Mesothelial cell of epicardium (in vitro differentiated cells): ENCODE measurements at regions not wholly inside any gene's neighbourhood (a gene's known extent, or its start where the extent isn't known, plus 50 kb on each side); places are given as distances from the start of the nearest gene placed in this dataset.
A peak's percentile ranks its signal among the peaks of the same experiment; 100 is the strongest.

Experiments
- DNase-seq, 2 experiments: peaks; one replicate each; pipeline ENCODE4 v3.0.0; 2021; ENCODE audit warnings: low spot score in 2 of 2; ENCODE audit not compliant: unreplicated experiment in 2 of 2
- H3K27ac Mint-ChIP-seq: 2 replicates; pipeline ENCODE4 v1.8.0; 2021; ENCODE audit warnings: mixed read lengths
- H3K27me3 Mint-ChIP-seq: 2 replicates; pipeline ENCODE4 v1.8.0; 2021; ENCODE audit warnings: low read depth, mixed read lengths
- H3K36me3 Mint-ChIP-seq: 2 replicates; pipeline ENCODE4 v1.8.0; 2021; ENCODE audit warnings: mixed read lengths
- H3K4me1 Mint-ChIP-seq: 2 replicates; pipeline ENCODE4 v1.8.0; 2021; ENCODE audit warnings: mixed read lengths
- H3K4me3 Mint-ChIP-seq: 2 replicates; pipeline ENCODE4 v1.8.0; 2021; ENCODE audit warnings: mild to moderate bottlenecking, moderate library complexity, mixed read lengths
- H3K9me3 Mint-ChIP-seq: 2 replicates; pipeline ENCODE4 v1.8.0; 2021; ENCODE audit warnings: mixed read lengths
- TF ChIP-seq, protein P1 (sequence below): fragments of 200-600 bp; sonication (generic); IDR thresholded peaks from one replicate; pipeline ENCODE4 v1.5.0; 2021; ENCODE audit warnings: antibody characterized with exemption; ENCODE audit not compliant: unreplicated experiment

DNA sequence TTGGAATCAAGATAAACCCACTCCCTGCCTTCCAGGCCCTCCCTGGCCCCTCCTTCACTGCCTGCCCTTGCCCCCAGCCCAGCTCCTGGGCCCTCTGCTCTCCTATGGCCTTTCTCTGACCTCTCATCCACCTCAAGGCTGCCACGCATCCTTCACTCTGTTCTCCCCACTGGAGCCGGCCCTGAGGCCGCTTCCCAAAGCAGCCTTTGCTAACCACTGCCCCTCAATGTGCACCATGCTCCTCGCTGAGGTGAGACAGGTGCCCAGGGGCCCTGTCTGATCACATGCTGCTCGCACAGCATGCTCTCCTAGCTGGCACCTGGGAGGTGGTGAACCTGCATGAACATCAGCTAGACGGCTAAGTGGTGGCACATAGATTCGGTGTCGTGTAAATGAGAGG is 138.5 kb upstream of the RET start:
- TF ChIP-seq, protein P1, sequence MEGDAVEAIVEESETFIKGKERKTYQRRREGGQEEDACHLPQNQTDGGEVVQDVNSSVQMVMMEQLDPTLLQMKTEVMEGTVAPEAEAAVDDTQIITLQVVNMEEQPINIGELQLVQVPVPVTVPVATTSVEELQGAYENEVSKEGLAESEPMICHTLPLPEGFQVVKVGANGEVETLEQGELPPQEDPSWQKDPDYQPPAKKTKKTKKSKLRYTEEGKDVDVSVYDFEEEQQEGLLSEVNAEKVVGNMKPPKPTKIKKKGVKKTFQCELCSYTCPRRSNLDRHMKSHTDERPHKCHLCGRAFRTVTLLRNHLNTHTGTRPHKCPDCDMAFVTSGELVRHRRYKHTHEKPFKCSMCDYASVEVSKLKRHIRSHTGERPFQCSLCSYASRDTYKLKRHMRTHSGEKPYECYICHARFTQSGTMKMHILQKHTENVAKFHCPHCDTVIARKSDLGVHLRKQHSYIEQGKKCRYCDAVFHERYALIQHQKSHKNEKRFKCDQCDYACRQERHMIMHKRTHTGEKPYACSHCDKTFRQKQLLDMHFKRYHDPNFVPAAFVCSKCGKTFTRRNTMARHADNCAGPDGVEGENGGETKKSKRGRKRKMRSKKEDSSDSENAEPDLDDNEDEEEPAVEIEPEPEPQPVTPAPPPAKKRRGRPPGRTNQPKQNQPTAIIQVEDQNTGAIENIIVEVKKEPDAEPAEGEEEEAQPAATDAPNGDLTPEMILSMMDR: no peak
- H3K27me3 Mint-ChIP-seq: peaks cover 58% of the 10 kb centered on the region
- no peak overlapping the region for H3K27ac Mint-ChIP-seq
- no peak overlapping the region for H3K4me3 Mint-ChIP-seq
- H3K9me3 Mint-ChIP-seq: no peaks in the 10 kb centered on the region
- H3K4me1 Mint-ChIP-seq: peaks cover 10% of the 10 kb centered on the region
- DNase-seq: no peak
- H3K36me3 Mint-ChIP-seq: no peaks in the 10 kb centered on the region

DNA sequence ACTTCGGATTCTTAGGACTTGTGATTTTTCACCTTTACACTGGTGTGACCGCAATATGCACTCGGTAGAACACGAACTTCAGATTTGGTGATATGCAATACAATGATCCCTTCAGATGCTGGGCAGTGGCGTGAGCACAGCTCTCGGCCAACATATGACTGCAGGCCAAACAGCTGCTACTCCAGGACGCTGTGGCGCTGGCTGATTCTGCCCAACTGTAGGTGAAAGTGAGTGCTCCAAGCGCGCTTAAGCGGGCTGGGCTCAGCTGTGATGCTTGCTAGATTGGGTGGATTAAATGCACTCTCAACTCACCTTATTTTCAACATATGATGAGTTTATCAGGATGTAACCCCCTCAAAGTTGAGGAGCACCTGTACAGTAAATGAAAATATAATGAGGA is 137.6 kb upstream of the RET start:
- TF ChIP-seq, protein P1: no peak
- no peak overlapping the region for H3K4me3 Mint-ChIP-seq
- no peak overlapping the region for H3K27ac Mint-ChIP-seq
- no peaks in the 10 kb centered on the region for H3K9me3 Mint-ChIP-seq
- DNase-seq: no peak
- peaks cover 56% of the 10 kb centered on the region for H3K27me3 Mint-ChIP-seq
- no peaks in the 10 kb centered on the region for H3K36me3 Mint-ChIP-seq
- peaks cover 5% of the 10 kb centered on the region for H3K4me1 Mint-ChIP-seq

DNA sequence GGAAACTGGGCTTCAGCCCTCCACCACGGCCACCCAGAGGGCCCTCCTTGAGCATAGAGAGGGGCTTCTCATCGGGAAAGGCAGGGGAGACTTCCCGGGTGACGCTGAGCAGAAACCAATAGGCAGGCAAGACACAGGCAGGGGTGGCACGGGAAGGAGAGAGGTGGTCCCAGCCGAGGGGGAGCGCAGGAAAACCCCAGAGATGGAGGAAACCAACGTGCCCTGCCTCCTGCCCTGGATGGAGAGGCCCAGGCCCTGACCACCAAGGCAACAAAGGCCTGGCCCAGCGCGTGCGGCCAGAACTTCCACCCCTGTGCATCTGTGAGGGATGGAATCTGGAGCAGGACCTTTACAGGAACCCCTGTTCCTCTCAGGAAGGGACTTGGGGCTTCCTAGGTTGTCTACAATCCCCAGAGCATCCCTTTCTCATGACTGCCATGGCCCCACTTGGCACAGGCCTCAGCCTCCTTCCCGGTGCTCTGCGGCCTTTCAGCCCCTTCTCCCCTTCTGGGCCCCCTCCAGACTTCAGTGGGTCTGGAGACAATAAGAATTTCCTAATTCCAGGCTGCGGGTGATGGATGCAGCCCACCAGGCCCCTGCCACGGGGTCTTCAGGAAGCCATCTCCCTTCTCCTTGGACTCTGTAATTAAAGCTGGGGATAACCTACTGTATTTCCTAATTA is 137.0 kb upstream of the RET start:
- no peak overlapping the region for H3K4me3 Mint-ChIP-seq

DNA sequence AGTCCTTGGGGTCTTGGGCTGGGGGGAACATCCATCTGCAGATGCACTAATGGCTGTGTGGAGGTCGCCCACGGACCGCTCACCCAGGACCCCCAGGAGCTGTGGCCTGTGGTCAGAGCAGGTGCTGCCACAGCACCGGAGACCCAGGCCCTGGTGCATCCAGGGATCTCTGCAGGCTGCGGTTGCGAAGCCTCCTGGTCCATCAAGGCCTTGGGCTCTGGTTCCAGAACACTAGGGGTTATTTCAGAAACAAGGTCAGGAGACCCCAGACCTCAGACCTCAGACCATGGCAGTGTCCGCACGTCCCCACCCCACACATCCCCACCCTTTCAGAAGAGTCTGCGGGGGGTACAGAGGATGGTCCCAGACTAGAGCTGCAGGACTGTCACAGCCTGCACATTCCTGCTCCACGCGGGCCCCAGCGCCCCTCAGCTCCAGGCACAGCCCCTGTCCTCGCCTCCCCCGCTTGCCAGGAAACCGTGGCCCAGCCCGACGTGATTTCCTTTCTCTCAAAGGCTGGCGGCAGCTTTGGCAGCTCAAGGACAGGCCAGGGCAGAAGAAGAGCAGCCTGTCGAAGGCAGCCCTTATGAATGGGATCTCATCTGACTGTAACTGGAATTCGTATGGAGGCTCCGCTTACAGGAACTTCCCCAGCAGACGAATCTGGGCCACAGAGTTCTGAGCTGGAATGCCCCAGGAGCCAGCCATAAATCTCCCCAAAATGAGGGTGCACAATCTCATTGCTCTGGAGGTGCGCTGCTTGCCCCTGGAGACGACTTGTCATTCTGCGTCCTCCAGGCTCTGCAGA is 136.2 kb upstream of the RET start:
- Mint-ChIP-seq H3K36me3 (no peaks in the 10 kb centered on the region), H3K4me3 (no peak overlapping the region), H3K27me3 (peaks cover 42% of the 10 kb centered on the region), H3K4me1 (peaks cover 4% of the 10 kb centered on the region), H3K27ac (no peak overlapping the region), H3K9me3 (no peaks in the 10 kb centered on the region)
- TF ChIP-seq, protein P1: no peak
- peak in 1 of 2 experiments; percentile 33 for DNase-seq

More for the DNA sequence above, 137.0 kb upstream of the RET start:
- H3K27ac Mint-ChIP-seq: no peak overlapping the region
- peaks cover 50% of the 10 kb centered on the region for H3K27me3 Mint-ChIP-seq
- H3K36me3 Mint-ChIP-seq: no peaks in the 10 kb centered on the region
- no peaks in the 10 kb centered on the region for H3K9me3 Mint-ChIP-seq
- H3K4me1 Mint-ChIP-seq: peaks cover 4% of the 10 kb centered on the region
- peak in 1 of 2 experiments; percentile 31 for DNase-seq
- TF ChIP-seq, protein P1: no peak

DNA sequence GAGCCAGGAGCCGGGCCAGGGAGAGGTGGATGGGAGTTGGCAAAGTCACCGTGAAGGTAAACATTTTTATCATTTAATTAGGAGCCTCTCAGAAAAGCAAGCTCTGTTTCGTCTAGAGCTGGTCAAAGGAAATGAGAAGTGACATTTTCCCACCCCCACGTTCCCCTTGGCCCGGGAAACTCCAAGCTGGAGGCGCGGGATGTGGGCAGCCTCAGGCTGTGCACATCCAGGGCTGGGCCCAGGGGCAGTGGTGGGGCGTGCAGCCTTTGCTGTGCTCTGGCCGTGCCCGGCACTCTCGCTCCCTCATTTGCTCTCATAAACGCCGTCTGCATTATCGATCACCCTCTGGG is 135.6 kb upstream of the RET start:
- Mint-ChIP-seq H3K36me3 (no peaks in the 10 kb centered on the region), H3K9me3 (no peaks in the 10 kb centered on the region), H3K4me3 (no peak overlapping the region), H3K4me1 (peaks cover 4% of the 10 kb centered on the region), H3K27ac (no peak overlapping the region), H3K27me3 (peaks cover 36% of the 10 kb centered on the region)
- peak in 1 of 2 experiments; percentile 36 for DNase-seq
- TF ChIP-seq, protein P1: no peak
